ENCODE measurements at regions not wholly inside any gene's neighbourhood (a gene's known extent, or its start where the extent isn't known, plus 50 kb on each side); places are given as distances from the start of the nearest gene placed in this dataset.

- DNase-seq: no peak
Measured at GRCh38 chr22:48872271-48873190, 955.1 kb downstream of the BRD1 start.

GRCh38 chr22:48871176-48871840, 956.4 kb downstream of the BRD1 start:
- no peak for DNase-seq

GRCh38 chr22:48870436-48870835, 957.2 kb downstream of the BRD1 start:
- no peak for DNase-seq

- DNase-seq: no peak
Measured at GRCh38 chr22:48869788-48870187, 957.9 kb downstream of the BRD1 start.

- DNase-seq: no peak
Measured at GRCh38 chr22:48869161-48869560, 958.5 kb downstream of the BRD1 start.

GRCh38 chr22:48868554-48868953, 959.1 kb downstream of the BRD1 start:
- DNase-seq: no peak

GRCh38 chr22:48867891-48868290, 959.8 kb downstream of the BRD1 start:
- no peak for DNase-seq

GRCh38 chr22:48866906-48867681, 960.6 kb downstream of the BRD1 start:
- no peak for DNase-seq

GRCh38 chr22:48864748-48865147, 962.9 kb downstream of the BRD1 start:
- DNase-seq: no peak

- no peak for DNase-seq
Measured at GRCh38 chr22:48863965-48864528, 963.6 kb downstream of the BRD1 start.

GRCh38 chr22:48860557-48860956, 967.1 kb downstream of the BRD1 start:
- DNase-seq: no peak

- DNase-seq: no peak
Measured at GRCh38 chr22:48858856-48859255, 968.8 kb downstream of the BRD1 start.

GRCh38 chr22:48858121-48858520, 969.6 kb downstream of the BRD1 start:
- no peak for DNase-seq

- no peak for DNase-seq
Measured at GRCh38 chr22:48857202-48857805, 970.4 kb downstream of the BRD1 start.

- no peak for DNase-seq
Measured at GRCh38 chr22:48856308-48856615, 971.4 kb downstream of the BRD1 start.

GRCh38 chr22:48855593-48856307, 971.9 kb downstream of the BRD1 start:
- no peak for DNase-seq

GRCh38 chr22:48855013-48855412, 972.7 kb downstream of the BRD1 start:
- no peak for DNase-seq

GRCh38 chr22:48853627-48854240, 973.9 kb downstream of the BRD1 start:
- no peak for DNase-seq

GRCh38 chr22:48851933-48852549, 975.6 kb downstream of the BRD1 start:
- DNase-seq: no peak

GRCh38 chr22:48850658-48851287, 976.9 kb downstream of the BRD1 start:
- DNase-seq: no peak
